ENCODE measurements at regions not wholly inside any gene's neighbourhood (a gene's known extent, or its start where the extent isn't known, plus 50 kb on each side); places are given as distances from the start of the nearest gene placed in this dataset.

DNA sequence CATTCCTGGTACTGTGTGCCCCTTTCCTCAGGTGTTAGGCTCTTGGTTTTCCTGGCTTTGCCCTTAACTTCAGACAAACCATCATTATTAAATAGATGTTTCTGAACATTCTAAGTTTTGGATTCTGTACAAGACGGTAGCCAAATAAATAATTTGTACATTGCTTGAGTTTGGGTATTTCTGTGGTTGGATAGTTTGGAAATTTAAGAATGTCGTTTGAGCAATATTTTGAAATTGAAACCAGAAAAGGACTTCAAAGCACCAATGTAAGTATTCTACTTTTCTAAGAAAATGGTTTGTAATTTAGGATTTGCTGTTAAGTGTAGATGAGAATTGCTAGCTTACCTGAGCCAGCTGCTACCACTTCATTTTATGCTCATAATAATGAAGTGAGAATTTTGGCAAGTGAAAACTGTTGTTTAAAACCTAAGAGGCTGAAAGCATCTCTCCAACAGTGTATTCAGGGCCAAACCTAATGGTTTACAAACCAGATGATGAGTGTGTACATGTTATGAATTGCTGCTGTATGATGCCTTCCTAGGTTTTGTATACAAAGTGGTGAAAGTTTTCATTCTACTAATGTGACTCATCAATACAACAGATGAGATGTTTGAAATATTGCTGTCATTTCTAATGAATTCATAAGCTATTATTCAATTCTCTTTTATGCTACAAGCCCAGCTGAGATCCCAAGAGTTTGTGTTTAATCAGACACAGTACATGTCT lies 181.5 kb upstream of the PRKD1 start:
- TF ChIP-seq EZH2 (IDR thresholded peaks at IDR 0.05; ENCODE audit: insufficient read depth, low read length) = no peak
- TF ChIP-seq, protein P1, sequence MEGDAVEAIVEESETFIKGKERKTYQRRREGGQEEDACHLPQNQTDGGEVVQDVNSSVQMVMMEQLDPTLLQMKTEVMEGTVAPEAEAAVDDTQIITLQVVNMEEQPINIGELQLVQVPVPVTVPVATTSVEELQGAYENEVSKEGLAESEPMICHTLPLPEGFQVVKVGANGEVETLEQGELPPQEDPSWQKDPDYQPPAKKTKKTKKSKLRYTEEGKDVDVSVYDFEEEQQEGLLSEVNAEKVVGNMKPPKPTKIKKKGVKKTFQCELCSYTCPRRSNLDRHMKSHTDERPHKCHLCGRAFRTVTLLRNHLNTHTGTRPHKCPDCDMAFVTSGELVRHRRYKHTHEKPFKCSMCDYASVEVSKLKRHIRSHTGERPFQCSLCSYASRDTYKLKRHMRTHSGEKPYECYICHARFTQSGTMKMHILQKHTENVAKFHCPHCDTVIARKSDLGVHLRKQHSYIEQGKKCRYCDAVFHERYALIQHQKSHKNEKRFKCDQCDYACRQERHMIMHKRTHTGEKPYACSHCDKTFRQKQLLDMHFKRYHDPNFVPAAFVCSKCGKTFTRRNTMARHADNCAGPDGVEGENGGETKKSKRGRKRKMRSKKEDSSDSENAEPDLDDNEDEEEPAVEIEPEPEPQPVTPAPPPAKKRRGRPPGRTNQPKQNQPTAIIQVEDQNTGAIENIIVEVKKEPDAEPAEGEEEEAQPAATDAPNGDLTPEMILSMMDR (IDR thresholded peaks at IDR 0.05; ENCODE audit: insufficient read depth, low read depth, low read length) = no peak

Measured in astrocyte (in vitro differentiated cells and primary cell).